Skeletal muscle satellite cell (primary cell): ENCODE measurements at regions not wholly inside any gene's neighbourhood (a gene's known extent, or its start where the extent isn't known, plus 50 kb on each side); places are given as distances from the start of the nearest gene placed in this dataset.

Experiments
- H3K27me3 ChIP-seq: 2 replicates; pipeline ENCODE4 v1.7.0; 2013; ENCODE audit warnings: low read length; ENCODE audit not compliant: control insufficient read depth, insufficient read depth
- H3K36me3 ChIP-seq: 2 replicates; pipeline ENCODE4 v1.7.0; 2013; ENCODE audit warnings: mild to moderate bottlenecking, control low read depth, low read length; ENCODE audit not compliant: insufficient read depth
- H3K4me1 ChIP-seq: 2 replicates; pipeline ENCODE4 v1.7.0; 2013; ENCODE audit warnings: low read length; ENCODE audit not compliant: control insufficient read depth, insufficient read depth
- H3K4me2 ChIP-seq: 2 replicates; pipeline ENCODE4 v1.7.0; 2013; ENCODE audit warnings: mild to moderate bottlenecking, low read length
- H3K4me3 ChIP-seq: 2 replicates; pipeline ENCODE4 v1.7.0; 2013; ENCODE audit warnings: low read length
- H3K9ac ChIP-seq: 2 replicates; pipeline ENCODE4 v1.7.0; 2013; ENCODE audit warnings: mild to moderate bottlenecking, low read depth, low read length, moderate library complexity
- H3K9me3 ChIP-seq: replicated peaks from 2 replicates; pipeline ENCODE4 v1.7.0; 2013; ENCODE audit warnings: mild to moderate bottlenecking, control low read depth, low read length

DNA sequence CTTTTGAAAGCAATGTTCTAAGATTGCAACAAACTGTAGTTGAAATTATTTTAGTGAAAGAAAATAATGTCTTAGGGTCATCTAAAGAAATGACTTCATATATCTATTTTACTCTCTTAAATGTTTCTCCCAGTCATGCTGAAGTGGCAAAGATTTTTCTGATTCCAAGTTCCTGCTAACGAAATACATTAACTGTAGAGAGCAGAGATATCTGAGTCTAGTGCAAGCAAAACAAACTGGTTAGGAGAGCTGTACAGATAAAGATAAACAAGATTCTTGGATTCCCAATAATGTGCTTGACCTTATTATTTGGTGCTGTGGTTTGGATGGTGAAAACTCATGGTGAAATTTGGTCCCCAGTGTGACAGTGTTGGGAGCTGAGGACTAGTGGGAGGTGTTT lies 199.9 kb upstream of the PWP1 start:
- Histone ChIP-seq H3K9me3 (no peaks in the 10 kb centered on the region), H3K4me3 (no peak overlapping the region), H3K36me3 (no peaks in the 10 kb centered on the region), H3K9ac (no peak overlapping the region), H3K4me2 (no peak overlapping the region), H3K4me1 (no peaks in the 10 kb centered on the region), H3K27me3 (peaks cover 6% of the 10 kb centered on the region)

DNA sequence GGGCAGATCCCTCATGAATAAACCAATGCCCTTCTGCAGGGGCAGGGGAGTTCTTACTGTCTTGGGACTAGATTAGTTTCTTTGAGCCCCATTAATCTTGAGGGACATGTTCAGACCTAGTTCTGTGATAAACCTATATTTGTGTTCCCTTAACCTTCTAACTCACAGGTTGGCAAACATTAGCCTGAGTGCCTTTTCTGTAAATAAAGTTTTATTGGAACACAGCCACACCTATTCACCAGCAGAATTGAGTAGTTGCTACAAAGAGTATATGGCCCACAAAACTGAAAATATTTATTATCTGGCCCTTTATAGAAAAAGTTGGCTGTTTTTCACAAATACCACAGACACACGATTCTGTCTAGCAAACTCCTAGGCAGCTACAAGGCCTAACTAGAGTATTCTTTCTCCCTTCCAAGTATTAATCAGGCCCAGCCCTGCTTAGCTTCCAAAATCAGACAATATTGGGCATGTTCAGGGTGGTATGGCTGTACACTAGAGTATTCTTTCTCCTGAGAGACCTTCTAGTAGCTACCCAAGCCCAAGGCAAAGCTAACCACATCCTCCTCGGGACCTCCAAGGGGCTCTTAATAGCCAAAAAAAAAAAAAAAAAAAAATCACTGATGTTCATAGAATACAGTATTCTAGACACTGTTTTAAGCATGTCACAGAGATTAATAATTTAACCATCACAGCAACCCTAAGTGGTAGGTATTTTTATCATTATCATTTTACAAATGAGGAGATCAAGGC lies 199.3 kb upstream of the PWP1 start:
- H3K9ac ChIP-seq, result no peak overlapping the region
- no peaks in the 10 kb centered on the region for H3K4me1 ChIP-seq
- H3K27me3 ChIP-seq, result peaks cover 6% of the 10 kb centered on the region
- no peak overlapping the region for H3K4me2 ChIP-seq
- H3K9me3 ChIP-seq, result no peaks in the 10 kb centered on the region
- no peak overlapping the region for H3K4me3 ChIP-seq
- H3K36me3 ChIP-seq, result no peaks in the 10 kb centered on the region

DNA sequence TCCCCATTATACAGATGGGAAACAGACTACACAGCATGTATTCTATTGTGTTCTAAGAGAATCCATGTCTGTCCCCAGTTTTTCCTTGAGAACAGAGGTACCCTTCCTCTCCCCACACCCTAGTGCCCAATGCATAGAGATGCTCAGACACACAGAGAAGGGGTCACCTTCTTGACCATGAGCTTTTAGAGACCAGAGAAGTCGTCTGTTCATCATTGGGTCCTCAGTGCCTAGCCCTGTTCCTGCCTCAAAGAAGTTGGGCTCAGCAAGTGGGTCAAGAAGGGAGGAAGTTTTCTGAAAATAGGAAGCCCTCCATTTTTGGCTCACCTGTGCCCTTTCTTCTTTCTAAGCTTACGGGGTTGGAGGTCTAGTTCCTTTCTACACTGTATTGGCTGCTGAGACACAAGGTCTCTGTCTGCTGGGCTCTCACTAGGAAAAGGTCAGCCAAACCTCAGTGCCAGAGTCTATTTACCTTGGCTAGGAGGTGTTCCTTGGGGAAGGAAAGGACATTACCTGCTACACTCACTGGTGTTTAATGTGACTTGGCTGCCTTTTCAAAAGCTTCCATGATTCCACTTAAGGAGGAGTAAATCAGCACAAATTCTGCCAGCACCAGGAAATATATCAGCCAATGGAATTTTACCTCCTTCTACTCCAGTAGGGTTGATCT lies 198.5 kb upstream of the PWP1 start:
- Histone ChIP-seq H3K4me1 (no peaks in the 10 kb centered on the region), H3K36me3 (no peaks in the 10 kb centered on the region), H3K4me3 (no peak overlapping the region), H3K9me3 (no peaks in the 10 kb centered on the region), H3K9ac (no peak overlapping the region), H3K27me3 (peaks cover 4% of the 10 kb centered on the region), H3K4me2 (no peak overlapping the region)

DNA sequence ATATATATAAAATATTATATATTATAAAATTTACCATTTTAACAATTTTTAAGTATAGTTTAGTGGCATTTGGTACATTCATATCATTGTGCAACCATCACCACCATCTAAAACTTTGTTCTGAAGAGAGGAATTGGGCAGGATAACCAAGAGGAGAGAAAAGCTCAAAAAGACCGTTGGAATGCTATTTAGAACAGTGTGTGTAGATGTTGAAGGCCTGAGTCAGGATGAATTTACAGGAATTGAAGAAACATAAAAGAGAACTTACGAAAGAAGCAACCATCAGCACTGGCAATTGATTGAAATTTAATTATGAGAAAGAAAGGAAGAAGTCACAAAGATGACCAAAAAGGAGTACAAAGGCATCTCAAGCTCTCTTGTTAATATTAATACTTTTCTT lies 196.9 kb upstream of the PWP1 start:
- Histone ChIP-seq H3K4me2 (no peak overlapping the region), H3K4me3 (no peak overlapping the region), H3K36me3 (no peaks in the 10 kb centered on the region), H3K4me1 (no peaks in the 10 kb centered on the region), H3K27me3 (no peaks in the 10 kb centered on the region), H3K9me3 (no peaks in the 10 kb centered on the region), H3K9ac (no peak overlapping the region)

DNA sequence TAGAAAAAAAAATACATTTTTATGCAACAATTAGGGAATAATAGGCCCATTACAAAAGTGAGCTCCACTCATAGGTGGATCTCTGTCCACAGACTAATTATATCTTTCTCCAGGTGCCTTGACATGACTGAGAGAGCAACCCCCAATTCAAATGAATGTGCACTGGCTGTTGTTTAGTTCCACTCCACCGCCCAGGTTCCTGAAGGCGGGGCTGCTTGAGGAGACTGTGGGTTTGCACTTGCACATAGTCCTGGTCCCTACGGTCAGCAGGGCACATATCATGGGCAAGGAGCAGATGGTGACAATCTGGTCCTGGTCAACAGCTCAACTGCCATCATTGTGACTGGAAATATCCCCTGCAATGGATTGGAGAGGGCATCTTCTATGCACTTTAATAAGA lies 195.6 kb upstream of the PWP1 start:
- Histone ChIP-seq H3K9me3 (no peaks in the 10 kb centered on the region), H3K27me3 (no peaks in the 10 kb centered on the region), H3K4me1 (no peaks in the 10 kb centered on the region), H3K4me3 (no peak overlapping the region), H3K36me3 (no peaks in the 10 kb centered on the region), H3K9ac (no peak overlapping the region), H3K4me2 (no peak overlapping the region)

DNA sequence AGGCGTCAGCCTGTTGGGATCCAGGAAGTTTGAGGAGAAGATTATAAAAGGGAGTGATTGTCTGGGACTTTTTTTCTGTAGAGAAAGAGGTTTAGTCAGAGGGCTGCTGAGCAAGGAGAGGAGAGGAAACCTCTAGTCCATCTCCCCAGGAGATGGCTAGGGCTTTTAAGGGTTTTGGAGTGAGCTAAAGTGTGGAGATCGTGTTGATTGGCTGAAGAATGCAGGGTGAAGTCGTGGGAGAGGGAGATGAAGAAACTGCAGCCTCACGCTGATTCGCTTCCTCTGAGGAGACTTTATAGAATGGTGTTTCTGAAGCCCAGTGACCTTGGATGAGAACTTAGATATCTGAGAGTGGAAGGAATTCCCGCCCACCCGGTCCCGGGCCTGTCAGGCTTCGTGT lies 193.7 kb upstream of the PWP1 start:
- Histone ChIP-seq H3K4me1 (no peaks in the 10 kb centered on the region), H3K27me3 (no peaks in the 10 kb centered on the region), H3K36me3 (no peaks in the 10 kb centered on the region), H3K9ac (no peak overlapping the region), H3K4me2 (no peak overlapping the region), H3K9me3 (no peaks in the 10 kb centered on the region), H3K4me3 (no peak overlapping the region)

DNA sequence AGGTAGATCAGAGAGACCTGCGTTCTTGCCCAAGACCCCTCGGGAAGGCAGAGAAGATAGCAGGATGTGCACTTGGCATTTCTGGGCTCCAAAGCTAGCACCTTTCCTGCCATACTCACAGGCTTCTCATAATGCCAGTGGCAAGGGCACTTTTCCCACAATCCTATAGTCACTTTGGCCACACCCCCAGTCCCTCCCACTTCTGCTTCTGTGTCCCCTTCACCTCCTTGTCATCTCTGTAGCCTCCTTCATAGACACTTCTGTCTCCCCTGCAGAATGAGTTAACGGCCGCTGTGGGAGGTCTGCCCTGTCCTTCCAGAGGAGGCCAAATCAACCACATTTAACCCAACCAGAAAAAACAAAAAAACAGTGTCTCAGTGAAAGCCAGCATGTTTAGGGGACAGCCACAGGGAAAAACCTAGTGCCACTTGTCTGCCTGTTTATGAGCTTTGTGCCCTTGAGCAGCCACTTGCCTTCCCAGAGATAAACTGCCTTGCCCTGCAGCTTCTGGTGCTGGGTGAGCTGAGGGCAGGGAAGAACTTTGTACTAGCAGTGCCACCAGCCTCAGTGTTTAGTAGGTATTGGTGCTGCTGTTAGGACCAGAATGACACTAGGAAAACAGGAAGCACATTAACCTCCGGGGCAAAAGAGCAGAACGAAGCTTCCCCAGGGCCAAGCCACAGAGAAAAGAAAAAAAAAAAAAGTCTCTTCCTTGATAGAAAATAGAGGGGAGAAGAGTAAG lies 193.0 kb upstream of the PWP1 start:
- Histone ChIP-seq H3K9me3 (no peaks in the 10 kb centered on the region), H3K4me3 (no peak overlapping the region), H3K36me3 (no peaks in the 10 kb centered on the region), H3K9ac (no peak overlapping the region), H3K27me3 (no peaks in the 10 kb centered on the region), H3K4me2 (no peak overlapping the region), H3K4me1 (no peaks in the 10 kb centered on the region)

DNA sequence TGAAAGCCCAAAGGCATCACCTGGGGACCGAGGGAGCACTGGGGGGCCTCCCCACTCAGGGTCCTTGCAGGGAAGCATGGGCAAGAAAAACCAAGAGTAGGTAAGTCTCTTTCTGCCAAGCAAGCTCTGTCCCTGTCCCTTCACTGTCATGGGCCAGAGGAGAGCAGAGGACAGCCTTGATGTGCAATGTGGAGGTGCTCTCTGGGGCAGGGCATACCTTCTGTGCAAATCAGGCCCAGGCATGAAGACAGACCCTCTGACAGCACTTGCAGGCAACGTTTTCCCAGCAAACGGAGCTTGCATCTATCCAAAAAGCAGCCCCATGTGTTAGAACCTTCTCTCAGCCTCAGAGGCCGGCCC lies 192.5 kb upstream of the PWP1 start:
- Histone ChIP-seq H3K4me1 (no peaks in the 10 kb centered on the region), H3K4me2 (no peak overlapping the region), H3K9me3 (no peaks in the 10 kb centered on the region), H3K36me3 (no peaks in the 10 kb centered on the region), H3K4me3 (no peak overlapping the region), H3K27me3 (no peaks in the 10 kb centered on the region), H3K9ac (no peak overlapping the region)

DNA sequence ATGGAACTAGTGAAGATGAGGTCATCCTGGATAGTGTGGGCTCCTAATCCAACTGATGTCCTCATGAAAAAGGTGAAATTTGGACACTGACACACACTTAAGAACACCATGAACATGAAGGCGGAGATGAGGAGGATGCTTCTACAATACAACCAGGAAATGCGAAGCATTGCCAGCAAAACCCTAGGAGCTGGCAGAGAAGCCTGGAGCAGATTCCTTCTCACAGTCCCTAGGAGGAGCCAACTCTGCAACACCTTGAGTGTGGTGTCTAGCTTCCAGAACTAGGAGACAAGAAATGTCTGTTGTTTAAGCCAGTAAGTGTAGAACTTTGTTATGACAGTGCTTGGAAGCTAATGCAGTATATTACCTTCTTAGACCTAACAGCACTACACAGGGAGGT lies 191.9 kb upstream of the PWP1 start:
- no peaks in the 10 kb centered on the region for H3K36me3 ChIP-seq
- no peaks in the 10 kb centered on the region for H3K9me3 ChIP-seq
- H3K27me3 ChIP-seq, result no peaks in the 10 kb centered on the region
- H3K4me2 ChIP-seq, result no peak overlapping the region
- H3K4me1 ChIP-seq, result no peaks in the 10 kb centered on the region
- H3K4me3 ChIP-seq, result no peak overlapping the region
- H3K9ac ChIP-seq, result no peak overlapping the region

DNA sequence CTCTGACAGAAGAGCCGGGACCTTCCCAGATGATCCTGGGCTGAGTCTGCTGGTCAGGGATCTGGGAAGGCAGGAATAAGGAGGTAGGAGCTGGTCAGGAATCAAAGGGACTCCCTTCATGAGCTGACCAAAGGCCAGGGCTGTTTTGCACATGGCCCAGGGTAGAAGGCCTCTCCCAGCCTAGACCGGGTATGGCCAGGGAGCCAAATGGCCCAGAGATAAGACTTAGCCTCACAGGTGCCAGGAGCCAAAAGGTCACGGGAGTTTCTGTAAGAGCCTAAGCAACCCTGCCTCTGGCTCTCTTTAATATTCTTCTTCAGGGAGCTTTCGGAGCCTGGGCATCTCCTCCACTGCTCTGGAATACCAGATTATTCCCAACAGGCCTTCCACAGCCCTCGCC lies 191.3 kb upstream of the PWP1 start:
- Histone ChIP-seq H3K4me3 (no peak overlapping the region), H3K4me1 (no peaks in the 10 kb centered on the region), H3K36me3 (no peaks in the 10 kb centered on the region), H3K9ac (no peak overlapping the region), H3K9me3 (no peaks in the 10 kb centered on the region), H3K27me3 (no peaks in the 10 kb centered on the region), H3K4me2 (no peak overlapping the region)

DNA sequence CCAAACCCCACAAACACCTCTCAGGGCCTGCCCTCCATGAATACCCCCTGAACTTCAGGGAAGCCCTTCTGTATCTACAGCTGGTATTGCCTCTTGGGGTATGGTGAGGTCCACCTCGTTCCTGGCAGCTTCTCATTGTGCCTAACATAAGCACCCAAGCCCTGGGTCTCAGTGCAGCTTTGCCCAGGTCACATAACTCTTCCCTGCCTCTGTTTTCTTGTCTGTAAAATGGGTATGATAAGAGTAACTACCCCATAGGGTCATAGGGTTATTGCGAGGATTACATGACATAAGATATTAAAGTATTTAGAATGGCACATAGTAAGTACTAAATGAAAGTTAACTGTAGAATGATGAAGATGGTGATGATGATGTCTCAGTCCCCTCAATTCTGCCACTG lies 190.0 kb upstream of the PWP1 start:
- H3K36me3 ChIP-seq, result no peaks in the 10 kb centered on the region
- H3K4me2 ChIP-seq, result no peak overlapping the region
- H3K4me1 ChIP-seq, result no peaks in the 10 kb centered on the region
- no peaks in the 10 kb centered on the region for H3K27me3 ChIP-seq
- H3K4me3 ChIP-seq, result no peak overlapping the region
- H3K9ac ChIP-seq, result no peak overlapping the region
- no peaks in the 10 kb centered on the region for H3K9me3 ChIP-seq
